ENCODE measurements at regions not wholly inside any gene's neighbourhood (a gene's known extent, or its start where the extent isn't known, plus 50 kb on each side); places are given as distances from the start of the nearest gene placed in this dataset.

GRCh38 chr9:135366104-135366503, 113.5 kb upstream of the PPP1R26 start:
- no peak overlapping the region for H3K4me3 ChIP-seq (ENCODE audit: low read depth, low read length)
- no peak for TF ChIP-seq CTCF (IDR thresholded peaks at IDR 0.05; ENCODE audit: insufficient read depth, low read depth, low read length)
- no peak for DNase-seq (ENCODE audit: low read depth)

- DNase-seq (ENCODE audit: low read depth), result no peak
- H3K4me3 ChIP-seq (ENCODE audit: low read depth, low read length), result no peak overlapping the region
- no peak for TF ChIP-seq CTCF (IDR thresholded peaks at IDR 0.05; ENCODE audit: insufficient read depth, low read depth, low read length)
Observed at GRCh38 chr9:135369412-135369990, 110.1 kb upstream of the PPP1R26 start.

DNA sequence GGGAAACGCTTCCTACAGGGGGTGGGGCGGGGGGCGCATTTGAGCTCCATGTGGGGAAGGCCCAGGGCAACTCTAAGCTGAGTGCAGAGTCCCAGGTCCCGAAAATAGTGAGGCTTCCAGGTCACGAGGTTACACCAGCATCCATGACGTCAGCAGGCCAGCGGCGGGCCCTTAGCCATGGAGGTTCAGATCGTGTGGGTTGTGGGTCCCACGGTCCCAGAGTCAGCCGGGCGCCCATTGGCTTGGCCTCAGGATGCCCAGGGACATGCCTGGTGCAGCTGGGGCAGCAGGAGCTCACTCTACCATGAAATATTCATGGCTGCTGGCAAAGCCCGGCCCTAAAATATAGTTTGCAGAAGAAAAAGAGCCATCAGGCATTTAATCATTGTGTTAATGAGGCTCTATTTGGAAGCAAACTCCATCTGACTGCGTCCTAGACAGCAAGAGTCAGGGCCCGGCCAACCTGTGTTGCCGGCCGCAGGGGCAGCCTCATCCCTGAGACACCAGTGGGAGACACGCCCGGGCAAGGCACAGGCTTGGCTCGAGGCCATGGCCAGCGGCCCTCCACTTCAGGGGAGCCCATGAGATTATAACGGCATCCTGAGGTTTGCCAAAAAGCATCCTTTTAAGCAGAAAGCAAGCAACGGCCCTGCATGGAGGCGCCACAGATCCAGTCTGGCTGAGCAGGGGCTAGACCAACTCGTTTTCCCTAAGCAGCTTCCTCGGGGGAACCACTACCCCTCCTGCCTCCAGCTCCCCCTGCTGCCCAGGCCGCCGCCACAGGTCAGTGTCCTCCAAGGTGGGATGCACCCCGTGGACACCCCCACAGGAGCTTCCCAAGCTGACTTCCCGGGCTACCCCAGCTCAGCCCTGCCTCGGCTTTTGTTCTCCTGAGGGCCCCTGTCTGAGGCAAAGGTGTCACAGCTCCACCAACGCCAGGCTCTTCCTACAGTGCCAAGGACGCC, 108.9 kb upstream of the PPP1R26 start:
- no peak overlapping the region for H3K4me3 ChIP-seq (ENCODE audit: low read depth, low read length)
- no peak for DNase-seq (ENCODE audit: low read depth)
- no peak for TF ChIP-seq CTCF (IDR thresholded peaks at IDR 0.05; ENCODE audit: insufficient read depth, low read depth, low read length)

DNA sequence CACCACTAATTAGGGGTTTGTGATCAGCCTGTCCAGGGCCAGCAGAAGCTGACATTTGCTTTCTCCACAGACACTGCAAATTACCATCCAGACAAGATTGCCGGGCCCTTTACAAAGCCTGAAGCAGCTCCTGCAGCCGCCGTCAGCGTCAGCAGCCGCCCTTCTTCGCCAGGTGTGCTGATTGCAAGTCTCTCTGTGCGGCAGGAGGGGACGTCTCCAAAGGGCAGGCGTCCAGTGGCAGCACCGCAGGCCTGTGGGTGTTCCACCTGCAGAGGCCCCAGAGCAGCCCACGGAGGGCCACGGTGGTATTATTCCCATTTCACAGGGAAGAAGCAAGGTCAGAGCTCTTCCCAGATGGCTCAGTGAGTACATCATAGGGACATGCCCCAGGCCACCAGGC, 108.0 kb upstream of the PPP1R26 start:
- no peak for DNase-seq (ENCODE audit: low read depth)
- TF ChIP-seq CTCF (IDR thresholded peaks at IDR 0.05; ENCODE audit: insufficient read depth, low read depth, low read length), result no peak
- no peak overlapping the region for H3K4me3 ChIP-seq (ENCODE audit: low read depth, low read length)

- no peak for DNase-seq (ENCODE audit: low read depth)
- no peak overlapping the region for H3K4me3 ChIP-seq (ENCODE audit: low read depth, low read length)
- no peak for TF ChIP-seq CTCF (IDR thresholded peaks at IDR 0.05; ENCODE audit: insufficient read depth, low read depth, low read length)
Observed at GRCh38 chr9:135372036-135372435, 107.5 kb upstream of the PPP1R26 start.

DNA sequence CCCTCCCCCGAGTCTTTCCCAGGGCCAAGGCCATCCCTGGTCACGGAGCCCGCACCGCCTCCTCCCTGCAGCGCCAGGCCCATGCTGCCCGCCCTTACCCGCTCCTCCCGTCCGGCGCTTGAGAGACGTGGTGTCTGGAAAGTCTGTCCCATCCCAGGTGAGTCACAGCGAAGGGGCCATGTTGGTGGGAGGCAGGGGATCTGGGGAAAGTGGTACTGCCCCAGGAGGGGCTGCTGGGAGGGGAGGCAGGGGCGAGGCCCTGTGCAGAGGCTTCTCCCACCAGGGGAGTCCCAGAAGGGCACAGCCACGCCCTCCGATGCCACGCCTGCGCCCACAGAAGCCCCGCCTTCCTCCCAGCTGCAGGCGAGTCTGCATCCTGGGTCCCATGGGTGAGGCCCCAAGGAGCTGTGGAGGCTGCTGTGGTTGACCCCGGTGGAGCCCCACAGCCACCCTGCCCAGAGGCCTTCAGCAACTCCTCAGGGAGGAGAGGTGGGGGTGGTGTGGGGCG, 107.0 kb upstream of the PPP1R26 start:
- DNase-seq (ENCODE audit: low read depth), result no peak
- no peak for TF ChIP-seq CTCF (IDR thresholded peaks at IDR 0.05; ENCODE audit: insufficient read depth, low read depth, low read length)
- no peak overlapping the region for H3K4me3 ChIP-seq (ENCODE audit: low read depth, low read length)
